H1 (cell line): ENCODE measurements at regions not wholly inside any gene's neighbourhood (a gene's known extent, or its start where the extent isn't known, plus 50 kb on each side); places are given as distances from the start of the nearest gene placed in this dataset.

ENCODE experiments used
- CTCF ChIA-PET: fragments of 300-600 bp; sonication (Branson Sonifier 250); formaldehyde crosslinking; loops from one replicate; lab custom pipeline; 2021; ENCODE audit not compliant: partially characterized antibody; lab: Charles Lee
- POLR2A ChIA-PET: fragments of 300-600 bp; sonication (Branson Sonifier 250); formaldehyde crosslinking; loops from one replicate; lab custom pipeline; 2021; ENCODE audit warnings: inconsistent platforms; ENCODE audit not compliant: partially characterized antibody; lab: Charles Lee
- DNase-seq, 2 experiments: peaks; one replicate each; pipeline versions ENCODE4 v3.0.0 to v3.0.0-alpha.2; 2010 to 2022; ENCODE audit warnings: low spot score in 2 of 2, low read depth in 1 of 2, mixed read lengths in 1 of 2
- FAIRE-seq: peaks from 2 replicates; lab custom pipeline; 2011; peaks lifted over from hg19 to GRCh38; lab: Jason Lieb, UNC
- H2AFZ ChIP-seq: 2 replicates; pipeline ENCODE4 v1.8.1; 2012; ENCODE audit warnings: low read length, inconsistent platforms
- H2AK5ac ChIP-seq: 2 replicates; pipeline ENCODE4 v1.6.1; 2013; ENCODE audit warnings: low read depth, low read length
- H2BK120ac ChIP-seq: replicated peaks from 2 replicates; pipeline ENCODE3; 2013; ENCODE audit warnings: low read depth, low read length, inconsistent platforms
- H2BK12ac ChIP-seq: 2 replicates; pipeline ENCODE4 v1.6.1; 2013; ENCODE audit warnings: low read depth, low read length
- H2BK15ac ChIP-seq: 2 replicates; pipeline ENCODE4 v1.6.1; 2013; ENCODE audit warnings: low read length
- H2BK20ac ChIP-seq: 2 replicates; pipeline ENCODE4 v1.6.1; 2013; ENCODE audit warnings: low read length
- H2BK5ac ChIP-seq: 2 replicates; pipeline ENCODE4 v1.6.1; 2013; ENCODE audit warnings: low read depth, low read length
- H3K14ac ChIP-seq: 2 replicates; pipeline ENCODE4 v1.6.1; 2013; ENCODE audit warnings: inconsistent platforms; ENCODE audit not compliant: insufficient read length
- H3K18ac ChIP-seq: 2 replicates; pipeline ENCODE4 v1.6.1; 2013; ENCODE audit warnings: low read length; ENCODE audit errors: extremely low read depth
- H3K23ac ChIP-seq: 2 replicates; pipeline ENCODE4 v1.6.1; 2013; ENCODE audit warnings: inconsistent platforms; ENCODE audit not compliant: insufficient read length
- H3K23me2 ChIP-seq: 2 replicates; pipeline ENCODE4 v1.6.1; 2013; ENCODE audit warnings: low read depth, low read length
- H3K27ac ChIP-seq: 2 replicates; pipeline ENCODE4 v1.6.1; 2011; ENCODE audit warnings: low read depth, low read length, inconsistent platforms
- H3K27me3 ChIP-seq, 4 experiments: replicated peaks in 1 of 4; 1 replicate in 1 of 4; 2 replicates in 3 of 4; pipeline versions ENCODE4 v1.6.1 to v1.8.1; 2011 to 2013; ENCODE audit warnings: low read length in 3 of 4, mild to moderate bottlenecking in 3 of 4, inconsistent platforms in 2 of 4, mixed read lengths in 2 of 4, moderate library complexity in 1 of 4; ENCODE audit not compliant: control insufficient read depth in 3 of 4, insufficient read depth in 3 of 4; ENCODE audit errors: extremely low read depth in 1 of 4
- H3K36me3 ChIP-seq, 4 experiments: 2 replicates each; pipeline versions ENCODE4 v1.6.1 to v1.8.1; 2011 to 2013; ENCODE audit warnings: mild to moderate bottlenecking in 4 of 4, low read length in 3 of 4, moderate library complexity in 2 of 4, control low read depth in 1 of 4, inconsistent platforms in 1 of 4; ENCODE audit not compliant: insufficient read depth in 4 of 4, control insufficient read depth in 2 of 4
- H3K4ac ChIP-seq: replicated peaks from 2 replicates; pipeline ENCODE3; 2013; ENCODE audit warnings: low read length, low read depth, mixed read lengths, inconsistent platforms; ENCODE audit not compliant: insufficient read length
- H3K4me1 ChIP-seq, 4 experiments: replicated peaks in 1 of 4; 1 replicate in 1 of 4; 2 replicates in 3 of 4; pipeline versions ENCODE4 v1.6.1 to v1.8.1; 2011 to 2013; ENCODE audit warnings: low read length in 3 of 4, inconsistent platforms in 2 of 4, mixed read lengths in 1 of 4; ENCODE audit not compliant: insufficient read depth in 4 of 4, control insufficient read depth in 3 of 4
- H3K4me2 ChIP-seq, 2 experiments: 2 replicates each; pipeline versions ENCODE4 v1.6.1 to v1.8.1; 2011 to 2013; ENCODE audit warnings: low read depth in 2 of 2, low read length in 2 of 2, control low read depth in 1 of 2, inconsistent platforms in 1 of 2, mild to moderate bottlenecking in 1 of 2; ENCODE audit not compliant: insufficient read depth in 1 of 2
- H3K4me3 ChIP-seq, 4 experiments: fragments of 200-600, 300-600 bp in 1 of 4; sonication (generic), shearing (Covaris generic), sonication (Bioruptor Twin) in 1 of 4; 2 replicates each; pipeline versions ENCODE4 v1.5.1 to v1.8.1; 2011 to 2016; ENCODE audit warnings: low read length in 4 of 4, low read depth in 3 of 4, control low read depth in 2 of 4, inconsistent platforms in 2 of 4, mild to moderate bottlenecking in 2 of 4, mixed read lengths in 1 of 4, moderate library complexity in 1 of 4; ENCODE audit not compliant: insufficient read depth in 2 of 4; ENCODE audit errors: extremely low read depth in 1 of 4
- H3K56ac ChIP-seq: replicated peaks from 2 replicates; pipeline ENCODE3; 2013; ENCODE audit warnings: low read depth, mild to moderate bottlenecking, mixed read lengths, low read length, inconsistent platforms; ENCODE audit not compliant: insufficient read length
- H3K79me1 ChIP-seq: 2 replicates; pipeline ENCODE4 v1.6.1; 2013; ENCODE audit warnings: low read depth, low read length, control low read depth
- H3K79me2 ChIP-seq, 2 experiments: 2 replicates each; pipeline versions ENCODE4 v1.6.1 to v1.8.1; 2012 to 2013; ENCODE audit warnings: low read length in 2 of 2, mild to moderate bottlenecking in 2 of 2, inconsistent platforms in 1 of 2; ENCODE audit not compliant: insufficient read depth in 2 of 2, control insufficient read depth in 1 of 2
- H3K9ac ChIP-seq, 4 experiments: replicated peaks in 1 of 4; 1 replicate in 1 of 4; 2 replicates in 3 of 4; pipeline versions ENCODE4 v1.6.1 to v1.8.1; 2011 to 2013; ENCODE audit warnings: low read depth in 3 of 4, low read length in 3 of 4, control low read depth in 2 of 4, mild to moderate bottlenecking in 2 of 4, moderate library complexity in 2 of 4, inconsistent platforms in 1 of 4; ENCODE audit errors: extremely low read depth in 1 of 4
- H3K9me3 ChIP-seq, 2 experiments: 2 replicates each; pipeline versions ENCODE4 v1.6.1 to v1.8.1; 2012 to 2013; ENCODE audit warnings: mild to moderate bottlenecking in 2 of 2, moderate library complexity in 2 of 2, control low read depth in 1 of 2, inconsistent platforms in 1 of 2, low read depth in 1 of 2, low read length in 1 of 2, mixed read lengths in 1 of 2; ENCODE audit not compliant: insufficient read depth in 2 of 2
- H4K20me1 ChIP-seq, 2 experiments: replicated peaks in 1 of 2; 2 replicates each; pipeline versions ENCODE3 to v1.8.1; 2011 to 2013; ENCODE audit warnings: inconsistent platforms in 2 of 2, low read length in 2 of 2, mild to moderate bottlenecking in 1 of 2; ENCODE audit not compliant: insufficient read depth in 2 of 2, control insufficient read depth in 1 of 2
- H4K5ac ChIP-seq: 2 replicates; pipeline ENCODE4 v1.6.1; 2013; ENCODE audit warnings: low read length, low read depth, mixed read lengths, inconsistent platforms; ENCODE audit not compliant: insufficient read length
- H4K8ac ChIP-seq: 2 replicates; pipeline ENCODE4 v1.8.0; 2013; ENCODE audit warnings: mild to moderate bottlenecking, moderate library complexity, low read length, inconsistent platforms; ENCODE audit not compliant: insufficient read depth; ENCODE audit errors: extremely low read depth
- H4K91ac ChIP-seq: replicated peaks from 2 replicates; pipeline ENCODE3; 2013; ENCODE audit warnings: low read length, mixed read lengths, inconsistent platforms; ENCODE audit not compliant: insufficient read length
- BACH1 ChIP-seq: IDR thresholded peaks from 2 replicates; pipeline ENCODE4 v1.6.1; 2012; ENCODE audit warnings: low read length, improper control_type of control experiment
- CBX8 ChIP-seq: fragments of 300-800, 300-1000 bp; sonication (generic); IDR thresholded peaks from 2 replicates; pipeline ENCODE4 v1.7.1; 2016; ENCODE audit warnings: low read depth, low read length, borderline replicate concordance
- CHD1 ChIP-seq: IDR thresholded peaks from 2 replicates; pipeline ENCODE4 v1.6.1; 2012; ENCODE audit warnings: low read depth, low read length, improper control_type of control experiment
- EZH2 ChIP-seq: fragments of 200-600 bp; sonication (generic); IDR thresholded peaks from 2 replicates; pipeline ENCODE4 v1.7.1; 2012; ENCODE audit warnings: low read depth, mild to moderate bottlenecking, moderate library complexity, low read length, inconsistent platforms; ENCODE audit not compliant: severe bottlenecking
- HDAC6 ChIP-seq: IDR thresholded peaks from one replicate; pipeline ENCODE4 v1.7.1; 2012; ENCODE audit warnings: low read depth, mild to moderate bottlenecking, inconsistent platforms, low read length, moderate library complexity
- PHF8 ChIP-seq: fragments of 200-600 bp; sonication (generic); conservative IDR thresholded peaks from 2 replicates; pipeline ENCODE4 v1.7.1; 2012; ENCODE audit warnings: low read depth, mild to moderate bottlenecking, inconsistent platforms, low read length, moderate library complexity
- RXRA ChIP-seq: IDR thresholded peaks from 2 replicates; pipeline ENCODE4 v1.6.1; 2011; ENCODE audit warnings: low read depth, mild to moderate bottlenecking, low read length, moderate library complexity; ENCODE audit not compliant: insufficient read depth
- TCF12 ChIP-seq: IDR thresholded peaks from 2 replicates; pipeline ENCODE4 v1.6.1; 2011; ENCODE audit warnings: low read depth, mild to moderate bottlenecking, low read length
- TEAD4 ChIP-seq: IDR thresholded peaks from 2 replicates; pipeline ENCODE4 v1.6.1; 2012; ENCODE audit warnings: low read depth, low read length, inconsistent platforms, mixed read lengths
- YY1 ChIP-seq: IDR thresholded peaks from 2 replicates; pipeline ENCODE4 v1.6.1; 2011; ENCODE audit warnings: low read depth, mild to moderate bottlenecking, low read length
- WGBS, 2 experiments: shearing (Covaris generic) in 1 of 2; methylation state at CpG; one replicate each; pipeline versions ENCODE4 v1.1.6 to v1.1.7; 2013 to 2015; ENCODE audit warnings: low lambda C conversion rate in 2 of 2, mixed read lengths in 2 of 2, inconsistent platforms in 1 of 2, low coverage in 1 of 2, missing lambda C conversion rate in 1 of 2; ENCODE audit not compliant: insufficient replicate concordance in 2 of 2, insufficient coverage in 1 of 2, insufficient read length in 1 of 2; ENCODE audit errors: extremely low coverage in 1 of 2, missing lambda C conversion rate in 1 of 2; 5-methylcytosine and 5-hydroxymethylcytosine counted together
- TF ChIP-seq, protein P1 (sequence below): IDR thresholded peaks from 2 replicates; pipeline ENCODE4 v1.6.1; 2012; ENCODE audit warnings: inconsistent platforms

DNA sequence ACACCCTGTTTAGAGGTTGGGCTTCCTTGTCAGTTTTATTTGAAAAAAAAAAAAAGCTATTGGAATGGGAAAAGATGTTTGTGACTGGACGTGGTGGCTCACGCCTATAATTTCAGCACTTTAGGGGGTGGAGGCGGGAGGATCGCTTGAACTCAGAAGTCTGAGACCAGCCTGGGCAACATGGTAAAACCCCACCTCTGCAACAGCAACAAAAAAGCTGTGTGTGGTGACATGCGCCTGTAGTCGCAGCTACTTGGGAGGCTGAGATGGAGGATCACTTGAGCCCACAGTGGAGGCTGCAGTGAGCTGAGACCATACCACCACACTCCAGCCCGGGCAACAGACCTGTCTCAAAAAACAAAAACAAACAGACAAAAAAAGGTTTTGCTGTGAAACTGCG, 66.1 kb upstream of the SIAH1 start:
- Histone ChIP-seq H3K79me1 (no peaks in the 10 kb centered on the region), H4K91ac (no peak overlapping the region), H3K18ac (no peak overlapping the region), H4K8ac (no peak overlapping the region), H3K4me1 (no peaks in the 10 kb centered on the region), H3K14ac (no peak overlapping the region), H3K56ac (no peak overlapping the region), H3K4me2 (no peak overlapping the region), H4K5ac (no peak overlapping the region), H3K9me3 (no peaks in the 10 kb centered on the region), H3K9ac (no peak overlapping the region), H2BK20ac (no peak overlapping the region), H4K20me1 (no peaks in the 10 kb centered on the region), H2AFZ (no peak overlapping the region), H3K4me3 (no peak overlapping the region), H3K23ac (no peak overlapping the region), H2BK120ac (no peak overlapping the region), H3K4ac (no peak overlapping the region), H2AK5ac (no peak overlapping the region), H3K23me2 (no peaks in the 10 kb centered on the region), H3K36me3 (no peaks in the 10 kb centered on the region), H3K27me3 (no peaks in the 10 kb centered on the region), H3K79me2 (no peaks in the 10 kb centered on the region), H2BK15ac (no peak overlapping the region), H3K27ac (no peak overlapping the region), H2BK12ac (no peak overlapping the region), H2BK5ac (no peak overlapping the region)
- TF ChIP-seq TEAD4 (no peak), HDAC6 (no peak), RXRA (no peak), YY1 (no peak), PHF8 (no peak), CBX8 (no peak), CHD1 (no peak), EZH2 (no peak), TCF12 (no peak), BACH1 (no peak)
- TF ChIP-seq, protein P1, sequence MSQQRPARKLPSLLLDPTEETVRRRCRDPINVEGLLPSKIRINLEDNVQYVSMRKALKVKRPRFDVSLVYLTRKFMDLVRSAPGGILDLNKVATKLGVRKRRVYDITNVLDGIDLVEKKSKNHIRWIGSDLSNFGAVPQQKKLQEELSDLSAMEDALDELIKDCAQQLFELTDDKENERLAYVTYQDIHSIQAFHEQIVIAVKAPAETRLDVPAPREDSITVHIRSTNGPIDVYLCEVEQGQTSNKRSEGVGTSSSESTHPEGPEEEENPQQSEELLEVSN: no peak
- CTCF ChIA-PET: interaction anchor here (0.5 kb wide), 1 partner anchor 212 kb away, joined by 4 read pairs; no protein-coding TSS in a partner anchor
- POLR2A ChIA-PET: no interaction called here
- DNase-seq: no peak
- no peak for FAIRE-seq
- WGBS, 2 experiments: 94% methylated on average over 8 of the region's 8 CpGs; no CpG with 5 or more reads in 1 of the 2 experiments
